NOMO-1 treated with dmso at 0.1 percent for 144 hours (cell line): ENCODE measurements at regions not wholly inside any gene's neighbourhood (a gene's known extent, or its start where the extent isn't known, plus 50 kb on each side); places are given as distances from the start of the nearest gene placed in this dataset.
"Not testable (repeated sequence)": the region's sequence is repeated elsewhere in the genome, so short reads cannot be mapped to it uniquely, and the experiment has no call there.

Source experiments
- DNase-seq: peaks from one replicate; lab custom pipeline; 2025; ENCODE audit not compliant: unreplicated experiment; lab: John Stamatoyannopoulos, UW

- DNase-seq: no peak
These were observed 254.0 kb upstream of the DMRT1 start for GRCh38 chr9:587527-587926.

- DNase-seq: no peak
These were observed 252.5 kb upstream of the DMRT1 start for GRCh38 chr9:588981-589380.

- no peak for DNase-seq
These were observed 251.8 kb upstream of the DMRT1 start for GRCh38 chr9:589723-590122.

GRCh38 chr9:591292-591691, 250.2 kb upstream of the DMRT1 start:
- no peak for DNase-seq

GRCh38 chr9:592225-592624, 249.3 kb upstream of the DMRT1 start:
- no peak for DNase-seq

GRCh38 chr9:592733-593132, 248.8 kb upstream of the DMRT1 start:
- no peak for DNase-seq

GRCh38 chr9:593809-594208, 247.7 kb upstream of the DMRT1 start:
- DNase-seq: no peak

- DNase-seq: no peak
These were observed 244.8 kb upstream of the DMRT1 start for GRCh38 chr9:596703-597102.

GRCh38 chr9:600006-600405, 241.5 kb upstream of the DMRT1 start:
- no peak for DNase-seq

GRCh38 chr9:602716-603115, 238.8 kb upstream of the DMRT1 start:
- DNase-seq: no peak

GRCh38 chr9:603126-603525, 238.4 kb upstream of the DMRT1 start:
- DNase-seq: no peak

GRCh38 chr9:607417-607816, 234.1 kb upstream of the DMRT1 start:
- no peak for DNase-seq

- DNase-seq: peak; percentile 84
These were observed 227.6 kb upstream of the DMRT1 start for GRCh38 chr9:613771-614347.

GRCh38 chr9:614431-614830, 227.1 kb upstream of the DMRT1 start:
- no peak for DNase-seq

- DNase-seq: no peak
These were observed 225.7 kb upstream of the DMRT1 start for GRCh38 chr9:615756-616155.

- DNase-seq: no peak
These were observed 224.8 kb upstream of the DMRT1 start for GRCh38 chr9:616694-617093.

GRCh38 chr9:617445-618085, 223.9 kb upstream of the DMRT1 start:
- no peak for DNase-seq

- DNase-seq: no peak
These were observed 223.0 kb upstream of the DMRT1 start for GRCh38 chr9:618478-618877.

GRCh38 chr9:621201-621855, 220.2 kb upstream of the DMRT1 start:
- peak; percentile 39 for DNase-seq

- DNase-seq: no peak
These were observed 216.5 kb upstream of the DMRT1 start for GRCh38 chr9:624935-625500.

- no peak for DNase-seq
These were observed 215.9 kb upstream of the DMRT1 start for GRCh38 chr9:625613-626012.

GRCh38 chr9:626114-626513, 215.4 kb upstream of the DMRT1 start:
- not testable (repeated sequence) for DNase-seq
